Lower leg skin (tissue), 4 donors: ENCODE measurements at regions not wholly inside any gene's neighbourhood (a gene's known extent, or its start where the extent isn't known, plus 50 kb on each side); places are given as distances from the start of the nearest gene placed in this dataset.

Experiments
- DNase-seq, 2 donors: peaks; one replicate each; pipeline ENCODE4 v3.0.0-alpha.2; 2019; ENCODE audit warnings: low spot score in 2 of 2
- H3K4me3 ChIP-seq: fragments of 200-600 bp; sonication (generic); 2 replicates; pipeline ENCODE4 v1.5.1; 2017; ENCODE audit warnings: mild to moderate bottlenecking, low read depth; ENCODE audit not compliant: poor library complexity, severe bottlenecking
- POLR2A ChIP-seq, 2 donors: fragments of 450-650 bp; IDR thresholded peaks; one replicate each; pipeline ENCODE4 v1.6.1; 2016 to 2017; ENCODE audit warnings: antibody characterized with exemption in 2 of 2, mild to moderate bottlenecking in 1 of 2, moderate library complexity in 1 of 2
- WGBS, 2 donors: methylation state at CpG; one replicate each; pipeline ENCODE4 v1.1.5; 2018; 5-methylcytosine and 5-hydroxymethylcytosine counted together
- intact Hi-C: fragments of 100-400 bp; cut with DNase I; formaldehyde crosslinking; loops from one replicate; pipeline ENCODE4 v1.15.0; 2023; ENCODE audit warnings: low total_unique reads
- TF ChIP-seq, protein P1 (sequence below), 3 donors: fragments of 450-650 bp; IDR thresholded peaks; one replicate each; pipeline ENCODE4 v1.5.1; 2016; ENCODE audit warnings: antibody characterized with exemption in 3 of 3, mild to moderate bottlenecking in 3 of 3, moderate library complexity in 2 of 3

DNA sequence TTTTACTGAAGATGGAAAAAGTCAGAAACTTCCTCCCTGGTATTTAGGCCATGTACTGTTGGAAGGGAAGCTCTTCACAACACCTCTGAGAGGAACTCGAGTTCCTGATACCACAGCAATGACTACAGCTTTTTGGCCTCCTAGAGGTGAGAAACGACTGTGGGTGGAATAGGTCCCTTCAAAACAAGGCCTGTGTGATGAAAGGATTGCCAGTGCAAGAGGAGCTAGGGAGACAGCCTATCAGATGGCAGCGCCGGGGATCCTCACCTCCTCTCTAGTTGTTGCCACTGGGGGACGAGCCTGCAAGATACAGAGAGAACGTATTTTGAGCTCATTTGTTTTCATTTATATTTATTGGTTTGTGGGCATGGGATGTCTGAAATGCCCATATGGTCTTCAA lies 187.8 kb upstream of the KCND3 start:
- DNase-seq, result no peak
- intact Hi-C loops, result no loop called here
- TF ChIP-seq, protein P1, sequence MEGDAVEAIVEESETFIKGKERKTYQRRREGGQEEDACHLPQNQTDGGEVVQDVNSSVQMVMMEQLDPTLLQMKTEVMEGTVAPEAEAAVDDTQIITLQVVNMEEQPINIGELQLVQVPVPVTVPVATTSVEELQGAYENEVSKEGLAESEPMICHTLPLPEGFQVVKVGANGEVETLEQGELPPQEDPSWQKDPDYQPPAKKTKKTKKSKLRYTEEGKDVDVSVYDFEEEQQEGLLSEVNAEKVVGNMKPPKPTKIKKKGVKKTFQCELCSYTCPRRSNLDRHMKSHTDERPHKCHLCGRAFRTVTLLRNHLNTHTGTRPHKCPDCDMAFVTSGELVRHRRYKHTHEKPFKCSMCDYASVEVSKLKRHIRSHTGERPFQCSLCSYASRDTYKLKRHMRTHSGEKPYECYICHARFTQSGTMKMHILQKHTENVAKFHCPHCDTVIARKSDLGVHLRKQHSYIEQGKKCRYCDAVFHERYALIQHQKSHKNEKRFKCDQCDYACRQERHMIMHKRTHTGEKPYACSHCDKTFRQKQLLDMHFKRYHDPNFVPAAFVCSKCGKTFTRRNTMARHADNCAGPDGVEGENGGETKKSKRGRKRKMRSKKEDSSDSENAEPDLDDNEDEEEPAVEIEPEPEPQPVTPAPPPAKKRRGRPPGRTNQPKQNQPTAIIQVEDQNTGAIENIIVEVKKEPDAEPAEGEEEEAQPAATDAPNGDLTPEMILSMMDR (IDR thresholded peaks at IDR 0.05), result no peak
- no peak for TF ChIP-seq POLR2A (IDR thresholded peaks at IDR 0.05)

GRCh38 chr1:112188611-112189010 lies 199.1 kb upstream of the KCND3 start:
- intact Hi-C loops, result no loop called here
- no peak overlapping the region for H3K4me3 ChIP-seq
- no peak for DNase-seq
- TF ChIP-seq, protein P1 (IDR thresholded peaks at IDR 0.05), result no peak
- TF ChIP-seq POLR2A (IDR thresholded peaks at IDR 0.05), result no peak

More for the DNA sequence above, 187.8 kb upstream of the KCND3 start:
- WGBS, 2 donors, result 71% methylated on average over 6 of the region's 6 CpGs
- H3K4me3 ChIP-seq, result no peak overlapping the region

DNA sequence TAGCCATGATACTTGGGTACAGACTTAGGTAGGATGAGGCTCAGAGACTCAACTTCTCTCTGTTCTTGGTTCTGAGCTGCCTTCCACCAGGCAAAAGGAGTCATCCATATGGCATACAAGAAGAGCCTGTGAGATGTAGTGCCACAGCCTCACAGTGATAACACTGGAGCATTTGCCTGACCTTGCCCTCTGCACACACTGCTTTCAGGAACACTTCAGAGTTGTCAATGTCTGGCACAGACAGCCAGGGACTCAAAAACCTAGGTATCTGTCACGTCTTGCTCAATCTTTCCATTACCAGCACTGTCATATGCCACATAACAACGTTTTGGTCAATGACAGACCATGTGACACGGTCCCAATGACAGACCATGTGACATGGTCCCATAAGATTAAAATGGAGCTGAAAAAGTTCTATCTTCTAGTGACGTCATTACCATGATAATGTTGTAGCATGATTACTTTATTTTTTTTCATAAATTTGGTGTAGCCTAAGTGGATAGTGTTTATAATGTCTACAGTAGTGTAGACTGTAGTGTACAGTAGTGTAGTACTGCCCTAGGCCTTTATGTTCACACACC lies 199.9 kb upstream of the CTTNBP2NL start:
- intact Hi-C loops, result no loop called here
- TF ChIP-seq, protein P1 (IDR thresholded peaks at IDR 0.05), result no peak
- TF ChIP-seq POLR2A (IDR thresholded peaks at IDR 0.05), result no peak
- no peak overlapping the region for H3K4me3 ChIP-seq
- 43 to 61% methylated on average over 4 of the region's 4 CpGs for WGBS, 2 donors
- DNase-seq, result no peak

DNA sequence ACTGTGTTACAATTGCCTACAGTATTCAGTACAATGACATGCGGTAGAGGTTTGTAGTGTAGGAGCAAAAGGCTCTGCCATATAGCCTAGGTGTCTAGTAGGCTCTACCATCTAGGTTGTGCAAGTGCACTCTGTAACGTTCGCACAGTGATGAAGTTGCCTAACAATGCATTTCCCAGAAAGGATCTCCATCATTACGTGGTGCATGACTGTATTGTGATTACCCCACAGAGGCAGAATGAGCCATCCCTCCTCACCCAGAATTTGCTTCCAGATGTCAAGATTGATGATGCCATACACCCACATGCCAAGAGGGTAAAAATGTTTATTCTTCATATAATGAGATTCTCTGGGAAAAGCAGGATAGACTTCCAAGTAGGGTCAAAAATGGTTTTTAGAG lies 199.3 kb upstream of the CTTNBP2NL start:
- 78 to 87% methylated on average over 4 of the region's 4 CpGs for WGBS, 2 donors
- H3K4me3 ChIP-seq, result no peak overlapping the region
- intact Hi-C loops, result no loop called here
- no peak for DNase-seq
- TF ChIP-seq, protein P1 (IDR thresholded peaks at IDR 0.05), result no peak
- TF ChIP-seq POLR2A (IDR thresholded peaks at IDR 0.05), result no peak

GRCh38 chr1:112209493-112209892 lies 186.5 kb upstream of the CTTNBP2NL start:
- WGBS, 2 donors, result 44 to 59% methylated on average over 1 of the region's 1 CpG
- intact Hi-C loops, result no loop called here

More at GRCh38 chr1:112209493-112209892, 186.5 kb upstream of the CTTNBP2NL start:
- no peak for TF ChIP-seq POLR2A (IDR thresholded peaks at IDR 0.05)
- TF ChIP-seq, protein P1 (IDR thresholded peaks at IDR 0.05), result no peak
- DNase-seq, result no peak
- no peak overlapping the region for H3K4me3 ChIP-seq
